HG03039 (cell line): ENCODE measurements at regions not wholly inside any gene's neighbourhood (a gene's known extent, or its start where the extent isn't known, plus 50 kb on each side); places are given as distances from the start of the nearest gene placed in this dataset.
"Not testable (repeated sequence)": the region's sequence is repeated elsewhere in the genome, so short reads cannot be mapped to it uniquely, and the experiment has no call there.

Experiments
- ATAC-seq: cut with Tn5 transposase; IDR thresholded peaks from one replicate; pipeline ENCODE4 v1.9.1; 2021; ENCODE audit warnings: mild to moderate bottlenecking, moderate library complexity; ENCODE audit not compliant: unreplicated experiment

GRCh38 chrX:76774912-76775311 is 347.4 kb downstream of the MAGEE1 start:
- not testable (repeated sequence) for ATAC-seq

- ATAC-seq: no peak
These were observed 368.8 kb downstream of the MAGEE1 start for GRCh38 chrX:76796311-76796710.

- ATAC-seq: no peak
These were observed 375.2 kb downstream of the MAGEE1 start for GRCh38 chrX:76802708-76803107.

GRCh38 chrX:76815754-76816153 is 388.2 kb downstream of the MAGEE1 start:
- no peak for ATAC-seq

- not testable (repeated sequence) for ATAC-seq
These were observed 389.8 kb downstream of the MAGEE1 start for GRCh38 chrX:76817279-76817678.

- no peak for ATAC-seq
These were observed 393.8 kb downstream of the MAGEE1 start for GRCh38 chrX:76821276-76821675.

- ATAC-seq: no peak
These were observed 400.2 kb downstream of the MAGEE1 start for GRCh38 chrX:76827672-76828071.

- ATAC-seq: not testable (repeated sequence)
These were observed 413.4 kb downstream of the MAGEE1 start for GRCh38 chrX:76840902-76841301.

- ATAC-seq: no peak
These were observed 423.3 kb downstream of the MAGEE1 start for GRCh38 chrX:76850851-76851250.

- ATAC-seq: no peak
These were observed 435.0 kb downstream of the MAGEE1 start for GRCh38 chrX:76862509-76862908.

GRCh38 chrX:76893930-76894329 is 466.4 kb downstream of the MAGEE1 start:
- no peak for ATAC-seq

GRCh38 chrX:76915836-76916235 is 488.3 kb downstream of the MAGEE1 start:
- ATAC-seq: no peak

- ATAC-seq: no peak
These were observed 490.5 kb downstream of the MAGEE1 start for GRCh38 chrX:76918033-76918432.

- no peak for ATAC-seq
These were observed 492.3 kb downstream of the MAGEE1 start for GRCh38 chrX:76919761-76920160.

- ATAC-seq: no peak
These were observed 493.1 kb downstream of the MAGEE1 start for GRCh38 chrX:76920607-76921006.

GRCh38 chrX:76921176-76921575 is 493.7 kb downstream of the MAGEE1 start:
- no peak for ATAC-seq

GRCh38 chrX:76922100-76922499 is 494.6 kb downstream of the MAGEE1 start:
- no peak for ATAC-seq

GRCh38 chrX:76924616-76925015 is 497.1 kb downstream of the MAGEE1 start:
- ATAC-seq: not testable (repeated sequence)

- no peak for ATAC-seq
These were observed 504.0 kb downstream of the MAGEE1 start for GRCh38 chrX:76931518-76931917.

GRCh38 chrX:76957485-76957884 is 489.7 kb upstream of the FGF16 start:
- no peak for ATAC-seq

- ATAC-seq: peak; percentile 51
These were observed 475.5 kb upstream of the FGF16 start for GRCh38 chrX:76971393-76972376.

GRCh38 chrX:76977452-76977851 is 469.7 kb upstream of the FGF16 start:
- ATAC-seq: no peak
